ENCODE measurements at regions not wholly inside any gene's neighbourhood (a gene's known extent, or its start where the extent isn't known, plus 50 kb on each side); places are given as distances from the start of the nearest gene placed in this dataset.

DNA sequence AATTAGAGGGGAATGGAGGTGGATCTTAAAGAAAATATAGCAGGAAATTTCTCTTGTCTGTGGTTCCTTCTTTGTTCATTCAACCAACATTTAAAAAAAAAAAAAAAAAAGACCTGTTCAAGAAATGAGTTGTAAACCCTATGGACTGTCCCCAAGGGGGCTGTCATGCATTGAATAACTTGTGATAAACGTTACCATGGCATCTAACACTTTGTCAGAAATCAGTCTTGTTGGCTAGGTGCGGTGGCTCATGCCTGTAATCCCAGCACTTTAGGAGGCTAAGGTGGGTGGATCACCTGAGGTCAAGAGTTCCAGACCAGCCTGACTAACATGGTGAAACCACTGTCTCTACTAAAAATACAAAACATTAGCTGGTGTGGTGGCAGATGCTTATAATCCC is 381.7 kb downstream of the BCKDHB start:
- Histone ChIP-seq H3K36me3 (ENCODE audit: control insufficient read depth in 2 of 2, insufficient read depth in 1 of 2, low read length in 2 of 2) (no peaks in the 10 kb centered on the region), H3K9me3 (ENCODE audit: control insufficient read depth, insufficient read depth, low read depth, low read length) (no peaks in the 10 kb centered on the region), H3K4me3 (ENCODE audit: low read depth, low read length) (no peak overlapping the region), H3K27ac (ENCODE audit: extremely low read depth, low read depth, low read length) (no peak overlapping the region), H3K4me1 (ENCODE audit: control insufficient read depth, insufficient read depth, low read length) (no peaks in the 10 kb centered on the region)
- CTCF ChIA-PET: no interaction called here
- POLR2A ChIA-PET: no interaction called here
- no peak for TF ChIP-seq ZNF791 (tag by site-specific recombination; IDR thresholded peaks at IDR 0.05)
- TF ChIP-seq, protein P1, sequence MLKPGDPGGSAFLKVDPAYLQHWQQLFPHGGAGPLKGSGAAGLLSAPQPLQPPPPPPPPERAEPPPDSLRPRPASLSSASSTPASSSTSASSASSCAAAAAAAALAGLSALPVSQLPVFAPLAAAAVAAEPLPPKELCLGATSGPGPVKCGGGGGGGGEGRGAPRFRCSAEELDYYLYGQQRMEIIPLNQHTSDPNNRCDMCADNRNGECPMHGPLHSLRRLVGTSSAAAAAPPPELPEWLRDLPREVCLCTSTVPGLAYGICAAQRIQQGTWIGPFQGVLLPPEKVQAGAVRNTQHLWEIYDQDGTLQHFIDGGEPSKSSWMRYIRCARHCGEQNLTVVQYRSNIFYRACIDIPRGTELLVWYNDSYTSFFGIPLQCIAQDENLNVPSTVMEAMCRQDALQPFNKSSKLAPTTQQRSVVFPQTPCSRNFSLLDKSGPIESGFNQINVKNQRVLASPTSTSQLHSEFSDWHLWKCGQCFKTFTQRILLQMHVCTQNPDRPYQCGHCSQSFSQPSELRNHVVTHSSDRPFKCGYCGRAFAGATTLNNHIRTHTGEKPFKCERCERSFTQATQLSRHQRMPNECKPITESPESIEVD (tag by site-specific recombination; IDR thresholded peaks at IDR 0.05): no peak
- no peak for TF ChIP-seq ZNF311 (tag by site-specific recombination; IDR thresholded peaks at IDR 0.05; ENCODE audit: borderline replicate concordance)
- TF ChIP-seq ZNF404 (tag by site-specific recombination; IDR thresholded peaks at IDR 0.05): no peak
- TF ChIP-seq, protein P2, sequence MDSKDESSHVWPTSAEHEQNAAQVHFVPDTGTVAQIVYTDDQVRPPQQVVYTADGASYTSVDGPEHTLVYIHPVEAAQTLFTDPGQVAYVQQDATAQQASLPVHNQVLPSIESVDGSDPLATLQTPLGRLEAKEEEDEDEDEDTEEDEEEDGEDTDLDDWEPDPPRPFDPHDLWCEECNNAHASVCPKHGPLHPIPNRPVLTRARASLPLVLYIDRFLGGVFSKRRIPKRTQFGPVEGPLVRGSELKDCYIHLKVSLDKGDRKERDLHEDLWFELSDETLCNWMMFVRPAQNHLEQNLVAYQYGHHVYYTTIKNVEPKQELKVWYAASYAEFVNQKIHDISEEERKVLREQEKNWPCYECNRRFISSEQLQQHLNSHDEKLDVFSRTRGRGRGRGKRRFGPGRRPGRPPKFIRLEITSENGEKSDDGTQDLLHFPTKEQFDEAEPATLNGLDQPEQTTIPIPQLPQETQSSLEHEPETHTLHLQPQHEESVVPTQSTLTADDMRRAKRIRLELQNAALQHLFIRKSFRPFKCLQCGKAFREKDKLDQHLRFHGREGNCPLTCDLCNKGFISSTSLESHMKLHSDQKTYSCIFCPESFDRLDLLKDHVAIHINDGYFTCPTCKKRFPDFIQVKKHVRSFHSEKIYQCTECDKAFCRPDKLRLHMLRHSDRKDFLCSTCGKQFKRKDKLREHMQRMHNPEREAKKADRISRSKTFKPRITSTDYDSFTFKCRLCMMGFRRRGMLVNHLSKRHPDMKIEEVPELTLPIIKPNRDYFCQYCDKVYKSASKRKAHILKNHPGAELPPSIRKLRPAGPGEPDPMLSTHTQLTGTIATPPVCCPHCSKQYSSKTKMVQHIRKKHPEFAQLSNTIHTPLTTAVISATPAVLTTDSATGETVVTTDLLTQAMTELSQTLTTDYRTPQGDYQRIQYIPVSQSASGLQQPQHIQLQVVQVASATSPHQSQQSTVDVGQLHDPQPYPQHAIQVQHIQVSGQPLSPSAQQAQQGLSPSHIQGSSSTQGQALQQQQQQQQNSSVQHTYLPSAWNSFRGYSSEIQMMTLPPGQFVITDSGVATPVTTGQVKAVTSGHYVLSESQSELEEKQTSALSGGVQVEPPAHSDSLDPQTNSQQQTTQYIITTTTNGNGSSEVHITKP (tag by site-specific recombination; IDR thresholded peaks at IDR 0.05): no peak
- TF ChIP-seq, protein P3, sequence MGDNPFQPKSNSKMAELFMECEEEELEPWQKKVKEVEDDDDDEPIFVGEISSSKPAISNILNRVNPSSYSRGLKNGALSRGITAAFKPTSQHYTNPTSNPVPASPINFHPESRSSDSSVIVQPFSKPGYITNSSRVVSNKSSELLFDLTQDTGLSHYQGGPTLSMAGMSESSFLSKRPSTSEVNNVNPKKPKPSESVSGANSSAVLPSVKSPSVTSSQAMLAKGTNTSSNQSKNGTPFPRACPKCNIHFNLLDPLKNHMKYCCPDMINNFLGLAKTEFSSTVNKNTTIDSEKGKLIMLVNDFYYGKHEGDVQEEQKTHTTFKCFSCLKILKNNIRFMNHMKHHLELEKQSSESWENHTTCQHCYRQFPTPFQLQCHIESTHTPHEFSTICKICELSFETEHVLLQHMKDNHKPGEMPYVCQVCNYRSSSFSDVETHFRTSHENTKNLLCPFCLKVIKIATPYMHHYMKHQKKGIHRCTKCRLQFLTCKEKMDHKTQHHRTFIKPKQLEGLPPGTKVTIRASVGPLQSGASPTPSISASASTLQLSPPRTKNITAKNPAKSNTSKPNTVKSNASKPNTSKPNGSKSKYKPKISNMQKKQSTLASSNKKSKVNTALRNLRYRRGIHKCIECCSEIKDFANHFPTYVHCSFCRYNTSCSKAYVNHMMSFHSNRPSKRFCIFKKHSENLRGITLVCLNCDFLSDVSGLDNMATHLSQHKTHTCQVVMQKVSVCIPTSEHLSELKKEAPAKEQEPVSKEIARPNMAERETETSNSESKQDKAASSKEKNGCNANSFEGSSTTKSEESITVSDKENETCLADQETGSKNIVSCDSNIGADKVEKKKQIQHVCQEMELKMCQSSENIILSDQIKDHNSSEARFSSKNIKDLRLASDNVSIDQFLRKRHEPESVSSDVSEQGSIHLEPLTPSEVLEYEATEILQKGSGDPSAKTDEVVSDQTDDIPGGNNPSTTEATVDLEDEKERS (tag by site-specific recombination; IDR thresholded peaks at IDR 0.05): no peak
- TF ChIP-seq ZFHX2 (tag by site-specific recombination; conservative IDR thresholded peaks at IDR 0.05): no peak
- no peak for TF ChIP-seq GLIS1 (tag by site-specific recombination; IDR thresholded peaks at IDR 0.05)
- TF ChIP-seq, protein P4, sequence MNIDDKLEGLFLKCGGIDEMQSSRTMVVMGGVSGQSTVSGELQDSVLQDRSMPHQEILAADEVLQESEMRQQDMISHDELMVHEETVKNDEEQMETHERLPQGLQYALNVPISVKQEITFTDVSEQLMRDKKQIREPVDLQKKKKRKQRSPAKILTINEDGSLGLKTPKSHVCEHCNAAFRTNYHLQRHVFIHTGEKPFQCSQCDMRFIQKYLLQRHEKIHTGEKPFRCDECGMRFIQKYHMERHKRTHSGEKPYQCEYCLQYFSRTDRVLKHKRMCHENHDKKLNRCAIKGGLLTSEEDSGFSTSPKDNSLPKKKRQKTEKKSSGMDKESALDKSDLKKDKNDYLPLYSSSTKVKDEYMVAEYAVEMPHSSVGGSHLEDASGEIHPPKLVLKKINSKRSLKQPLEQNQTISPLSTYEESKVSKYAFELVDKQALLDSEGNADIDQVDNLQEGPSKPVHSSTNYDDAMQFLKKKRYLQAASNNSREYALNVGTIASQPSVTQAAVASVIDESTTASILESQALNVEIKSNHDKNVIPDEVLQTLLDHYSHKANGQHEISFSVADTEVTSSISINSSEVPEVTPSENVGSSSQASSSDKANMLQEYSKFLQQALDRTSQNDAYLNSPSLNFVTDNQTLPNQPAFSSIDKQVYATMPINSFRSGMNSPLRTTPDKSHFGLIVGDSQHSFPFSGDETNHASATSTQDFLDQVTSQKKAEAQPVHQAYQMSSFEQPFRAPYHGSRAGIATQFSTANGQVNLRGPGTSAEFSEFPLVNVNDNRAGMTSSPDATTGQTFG (tag by site-specific recombination; IDR thresholded peaks at IDR 0.05; ENCODE audit: borderline replicate concordance): no peak
- no peak for TF ChIP-seq ZNF677 (tag by site-specific recombination; IDR thresholded peaks at IDR 0.05)
- TF ChIP-seq FEZF1 (tag by site-specific recombination; IDR thresholded peaks at IDR 0.05): no peak
- TF ChIP-seq, protein P5, sequence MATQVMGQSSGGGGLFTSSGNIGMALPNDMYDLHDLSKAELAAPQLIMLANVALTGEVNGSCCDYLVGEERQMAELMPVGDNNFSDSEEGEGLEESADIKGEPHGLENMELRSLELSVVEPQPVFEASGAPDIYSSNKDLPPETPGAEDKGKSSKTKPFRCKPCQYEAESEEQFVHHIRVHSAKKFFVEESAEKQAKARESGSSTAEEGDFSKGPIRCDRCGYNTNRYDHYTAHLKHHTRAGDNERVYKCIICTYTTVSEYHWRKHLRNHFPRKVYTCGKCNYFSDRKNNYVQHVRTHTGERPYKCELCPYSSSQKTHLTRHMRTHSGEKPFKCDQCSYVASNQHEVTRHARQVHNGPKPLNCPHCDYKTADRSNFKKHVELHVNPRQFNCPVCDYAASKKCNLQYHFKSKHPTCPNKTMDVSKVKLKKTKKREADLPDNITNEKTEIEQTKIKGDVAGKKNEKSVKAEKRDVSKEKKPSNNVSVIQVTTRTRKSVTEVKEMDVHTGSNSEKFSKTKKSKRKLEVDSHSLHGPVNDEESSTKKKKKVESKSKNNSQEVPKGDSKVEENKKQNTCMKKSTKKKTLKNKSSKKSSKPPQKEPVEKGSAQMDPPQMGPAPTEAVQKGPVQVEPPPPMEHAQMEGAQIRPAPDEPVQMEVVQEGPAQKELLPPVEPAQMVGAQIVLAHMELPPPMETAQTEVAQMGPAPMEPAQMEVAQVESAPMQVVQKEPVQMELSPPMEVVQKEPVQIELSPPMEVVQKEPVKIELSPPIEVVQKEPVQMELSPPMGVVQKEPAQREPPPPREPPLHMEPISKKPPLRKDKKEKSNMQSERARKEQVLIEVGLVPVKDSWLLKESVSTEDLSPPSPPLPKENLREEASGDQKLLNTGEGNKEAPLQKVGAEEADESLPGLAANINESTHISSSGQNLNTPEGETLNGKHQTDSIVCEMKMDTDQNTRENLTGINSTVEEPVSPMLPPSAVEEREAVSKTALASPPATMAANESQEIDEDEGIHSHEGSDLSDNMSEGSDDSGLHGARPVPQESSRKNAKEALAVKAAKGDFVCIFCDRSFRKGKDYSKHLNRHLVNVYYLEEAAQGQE (tag by site-specific recombination; IDR thresholded peaks at IDR 0.05): no peak
- TF ChIP-seq SCRT2 (tag by site-specific recombination; IDR thresholded peaks at IDR 0.05): no peak
- no peak for TF ChIP-seq ZNF555 (tag by site-specific recombination; conservative IDR thresholded peaks at IDR 0.05)
- TF ChIP-seq, protein P6, sequence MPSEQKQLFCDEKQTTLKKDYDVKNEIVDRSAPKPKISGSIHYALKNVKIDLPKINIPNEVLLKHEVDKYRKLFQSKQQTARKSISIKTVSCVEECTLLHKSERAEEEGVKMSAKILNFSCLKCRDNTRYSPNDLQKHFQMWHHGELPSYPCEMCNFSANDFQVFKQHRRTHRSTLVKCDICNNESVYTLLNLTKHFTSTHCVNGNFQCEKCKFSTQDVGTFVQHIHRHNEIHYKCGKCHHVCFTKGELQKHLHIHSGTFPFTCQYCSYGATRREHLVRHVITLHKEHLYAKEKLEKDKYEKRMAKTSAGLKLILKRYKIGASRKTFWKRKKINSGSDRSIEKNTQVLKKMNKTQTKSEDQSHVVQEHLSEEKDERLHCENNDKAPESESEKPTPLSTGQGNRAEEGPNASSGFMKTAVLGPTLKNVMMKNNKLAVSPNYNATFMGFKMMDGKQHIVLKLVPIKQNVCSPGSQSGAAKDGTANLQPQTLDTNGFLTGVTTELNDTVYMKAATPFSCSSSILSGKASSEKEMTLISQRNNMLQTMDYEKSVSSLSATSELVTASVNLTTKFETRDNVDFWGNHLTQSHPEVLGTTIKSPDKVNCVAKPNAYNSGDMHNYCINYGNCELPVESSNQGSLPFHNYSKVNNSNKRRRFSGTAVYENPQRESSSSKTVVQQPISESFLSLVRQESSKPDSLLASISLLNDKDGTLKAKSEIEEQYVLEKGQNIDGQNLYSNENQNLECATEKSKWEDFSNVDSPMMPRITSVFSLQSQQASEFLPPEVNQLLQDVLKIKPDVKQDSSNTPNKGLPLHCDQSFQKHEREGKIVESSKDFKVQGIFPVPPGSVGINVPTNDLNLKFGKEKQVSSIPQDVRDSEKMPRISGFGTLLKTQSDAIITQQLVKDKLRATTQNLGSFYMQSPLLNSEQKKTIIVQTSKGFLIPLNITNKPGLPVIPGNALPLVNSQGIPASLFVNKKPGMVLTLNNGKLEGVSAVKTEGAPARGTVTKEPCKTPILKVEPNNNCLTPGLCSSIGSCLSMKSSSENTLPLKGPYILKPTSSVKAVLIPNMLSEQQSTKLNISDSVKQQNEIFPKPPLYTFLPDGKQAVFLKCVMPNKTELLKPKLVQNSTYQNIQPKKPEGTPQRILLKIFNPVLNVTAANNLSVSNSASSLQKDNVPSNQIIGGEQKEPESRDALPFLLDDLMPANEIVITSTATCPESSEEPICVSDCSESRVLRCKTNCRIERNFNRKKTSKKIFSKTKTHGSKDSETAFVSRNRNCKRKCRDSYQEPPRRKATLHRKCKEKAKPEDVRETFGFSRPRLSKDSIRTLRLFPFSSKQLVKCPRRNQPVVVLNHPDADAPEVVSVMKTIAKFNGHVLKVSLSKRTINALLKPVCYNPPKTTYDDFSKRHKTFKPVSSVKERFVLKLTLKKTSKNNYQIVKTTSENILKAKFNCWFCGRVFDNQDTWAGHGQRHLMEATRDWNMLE (tag by site-specific recombination; conservative IDR thresholded peaks at IDR 0.05; ENCODE audit: low read depth): no peak
- TF ChIP-seq KLF7 (tag by site-specific recombination; IDR thresholded peaks at IDR 0.05; ENCODE audit: borderline replicate concordance): no peak
